ENCODE measurements at regions not wholly inside any gene's neighbourhood (a gene's known extent, or its start where the extent isn't known, plus 50 kb on each side); places are given as distances from the start of the nearest gene placed in this dataset.

DNA sequence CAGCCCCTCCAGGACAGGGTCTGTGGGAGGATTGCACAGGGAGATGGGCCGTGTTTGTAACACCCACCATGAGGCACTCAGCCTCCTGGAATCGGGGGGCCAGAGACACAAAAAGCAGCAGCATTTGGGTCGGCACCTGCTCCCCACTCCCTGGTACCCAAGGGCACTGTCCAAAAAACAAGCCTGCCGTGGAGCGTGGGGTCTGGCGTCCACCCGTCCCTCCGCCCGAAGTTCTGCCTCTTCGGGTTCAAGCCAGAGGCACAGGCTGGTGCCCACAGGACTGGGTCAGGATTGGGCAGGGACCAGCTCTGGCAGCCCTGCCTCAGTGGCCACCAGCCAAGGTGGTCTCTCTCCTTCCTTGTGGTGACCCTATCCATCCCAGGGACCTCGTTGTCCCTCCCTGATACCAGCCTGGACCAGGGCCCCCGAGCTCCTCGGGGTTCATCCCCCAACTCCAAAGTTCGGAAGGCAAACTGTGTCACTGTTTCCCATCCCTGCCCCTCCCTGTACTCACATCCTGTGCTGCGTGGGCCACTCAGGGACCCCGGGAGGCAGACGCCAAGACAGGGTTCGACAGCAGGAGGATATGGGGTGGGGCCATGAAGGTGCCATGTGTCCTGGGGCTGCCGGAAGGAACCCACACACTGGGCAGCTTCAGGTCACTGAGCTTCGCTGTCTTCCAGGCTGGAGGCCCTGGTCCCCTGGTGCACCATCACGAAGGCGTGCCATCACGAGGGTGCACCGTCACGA is 126.0 kb upstream of the HDAC4 start:
- WGBS: 89% methylated on average over 15 of the region's 25 CpGs
- TF ChIP-seq EP300 (IDR thresholded peaks at IDR 0.05) (no peak), POLR2A (IDR thresholded peaks at IDR 0.05) (no peak), POLR2AphosphoS5 (IDR thresholded peaks at IDR 0.05) (no peak)
- TF ChIP-seq, protein P1, sequence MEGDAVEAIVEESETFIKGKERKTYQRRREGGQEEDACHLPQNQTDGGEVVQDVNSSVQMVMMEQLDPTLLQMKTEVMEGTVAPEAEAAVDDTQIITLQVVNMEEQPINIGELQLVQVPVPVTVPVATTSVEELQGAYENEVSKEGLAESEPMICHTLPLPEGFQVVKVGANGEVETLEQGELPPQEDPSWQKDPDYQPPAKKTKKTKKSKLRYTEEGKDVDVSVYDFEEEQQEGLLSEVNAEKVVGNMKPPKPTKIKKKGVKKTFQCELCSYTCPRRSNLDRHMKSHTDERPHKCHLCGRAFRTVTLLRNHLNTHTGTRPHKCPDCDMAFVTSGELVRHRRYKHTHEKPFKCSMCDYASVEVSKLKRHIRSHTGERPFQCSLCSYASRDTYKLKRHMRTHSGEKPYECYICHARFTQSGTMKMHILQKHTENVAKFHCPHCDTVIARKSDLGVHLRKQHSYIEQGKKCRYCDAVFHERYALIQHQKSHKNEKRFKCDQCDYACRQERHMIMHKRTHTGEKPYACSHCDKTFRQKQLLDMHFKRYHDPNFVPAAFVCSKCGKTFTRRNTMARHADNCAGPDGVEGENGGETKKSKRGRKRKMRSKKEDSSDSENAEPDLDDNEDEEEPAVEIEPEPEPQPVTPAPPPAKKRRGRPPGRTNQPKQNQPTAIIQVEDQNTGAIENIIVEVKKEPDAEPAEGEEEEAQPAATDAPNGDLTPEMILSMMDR (IDR thresholded peaks at IDR 0.05): no peak

GRCh38 chr2:239526038-239526437 is 125.2 kb upstream of the HDAC4 start:
- Histone ChIP-seq H3K27ac (no peak overlapping the region), H3K9me3 (no peaks in the 10 kb centered on the region), H3K4me3 (no peak overlapping the region), H3K4me1 (peaks cover 5% of the 10 kb centered on the region), H3K27me3 (no peaks in the 10 kb centered on the region), H3K36me3 (no peaks in the 10 kb centered on the region)
- no peak for DNase-seq (ENCODE audit: low spot score in 2 of 2)
- WGBS: 76% methylated on average over 8 of the region's 8 CpGs
- TF ChIP-seq POLR2A (IDR thresholded peaks at IDR 0.05) (no peak), POLR2AphosphoS5 (IDR thresholded peaks at IDR 0.05) (no peak), EP300 (IDR thresholded peaks at IDR 0.05) (no peak)
- TF ChIP-seq, protein P1 (IDR thresholded peaks at IDR 0.05): no peak

More for the DNA sequence above, 126.0 kb upstream of the HDAC4 start:
- DNase-seq (ENCODE audit: low spot score in 2 of 2): no peak
- H3K4me1 ChIP-seq: peaks cover 5% of the 10 kb centered on the region
- peaks cover 3% of the 10 kb centered on the region for H3K27me3 ChIP-seq
- H3K36me3 ChIP-seq: no peaks in the 10 kb centered on the region
- no peak overlapping the region for H3K4me3 ChIP-seq
- H3K9me3 ChIP-seq: no peaks in the 10 kb centered on the region
- no peak overlapping the region for H3K27ac ChIP-seq

DNA sequence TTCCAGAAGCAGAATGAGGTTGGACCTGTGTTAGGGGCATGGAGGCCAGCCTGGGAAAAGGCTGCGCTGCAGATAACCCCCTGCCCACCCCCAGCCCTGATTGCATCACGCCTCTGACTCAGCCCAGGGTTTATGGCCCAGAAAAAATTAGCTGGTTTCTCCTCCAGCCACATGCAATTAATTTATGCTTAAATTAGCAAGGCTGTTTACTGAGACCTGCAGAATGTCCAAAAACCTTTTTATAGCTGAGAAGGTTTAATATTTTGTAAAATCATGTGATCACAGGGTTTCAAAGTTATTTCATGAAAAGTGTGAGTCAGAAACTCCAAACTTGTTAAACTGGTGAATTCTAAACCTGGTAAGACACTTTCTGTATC is 123.1 kb upstream of the HDAC4 start:
- no peaks in the 10 kb centered on the region for H3K36me3 ChIP-seq
- no peak for TF ChIP-seq POLR2A (IDR thresholded peaks at IDR 0.05)
- TF ChIP-seq EP300 (IDR thresholded peaks at IDR 0.05): no peak
- TF ChIP-seq, protein P1 (IDR thresholded peaks at IDR 0.05): no peak
- TF ChIP-seq POLR2AphosphoS5 (IDR thresholded peaks at IDR 0.05): no peak
- H3K4me3 ChIP-seq: no peak overlapping the region
- no peaks in the 10 kb centered on the region for H3K9me3 ChIP-seq
- no peak for DNase-seq (ENCODE audit: low spot score in 2 of 2)
- no peaks in the 10 kb centered on the region for H3K27me3 ChIP-seq
- H3K4me1 ChIP-seq: peaks cover 5% of the 10 kb centered on the region
- WGBS: 34% methylated on average over 2 of the region's 2 CpGs
- H3K27ac ChIP-seq: no peak overlapping the region

DNA sequence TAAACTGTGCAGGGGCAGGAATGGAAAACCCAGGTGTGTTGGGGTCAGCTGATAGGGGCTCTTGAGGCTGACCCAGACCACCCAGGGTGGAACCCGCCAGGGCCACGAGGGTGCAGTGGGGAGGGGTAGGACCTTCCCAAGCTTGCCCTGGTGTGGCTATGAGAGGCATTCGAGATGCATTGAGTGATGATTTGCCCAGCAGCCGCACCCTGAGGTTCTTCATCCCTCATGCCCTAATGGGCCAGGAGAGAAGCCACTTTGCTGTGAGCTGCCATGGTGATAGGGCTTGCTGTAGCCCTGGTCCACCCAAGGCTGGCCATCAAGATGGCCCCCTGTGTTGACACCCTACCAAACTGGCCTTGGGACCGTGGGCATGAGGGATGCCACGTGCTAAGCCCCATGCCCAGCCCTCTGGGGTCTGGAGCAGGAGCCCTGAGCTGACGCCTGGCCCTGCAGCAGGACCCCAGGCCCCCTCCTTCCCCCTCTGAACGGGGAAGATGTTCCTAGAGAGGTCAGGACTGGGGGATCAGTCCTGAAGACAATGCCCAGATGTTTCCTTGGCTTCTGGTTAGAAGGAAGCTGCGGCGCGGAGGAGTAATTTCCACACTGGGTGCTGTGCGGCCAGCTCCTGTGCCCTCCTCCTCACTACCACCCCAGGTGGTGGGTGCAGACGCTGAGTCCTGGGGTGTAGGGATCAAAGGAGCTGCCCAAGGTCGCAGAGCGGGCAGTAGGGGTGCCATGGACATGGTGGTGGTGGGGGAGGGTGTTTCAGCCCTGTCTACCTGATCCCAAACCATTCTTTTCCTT is 122.5 kb upstream of the HDAC4 start:
- Histone ChIP-seq H3K4me1 (peaks cover 5% of the 10 kb centered on the region), H3K4me3 (no peak overlapping the region), H3K27ac (no peak overlapping the region), H3K36me3 (no peaks in the 10 kb centered on the region), H3K27me3 (no peaks in the 10 kb centered on the region), H3K9me3 (no peaks in the 10 kb centered on the region)
- TF ChIP-seq, protein P1 (IDR thresholded peaks at IDR 0.05): no peak
- TF ChIP-seq POLR2A (IDR thresholded peaks at IDR 0.05) (no peak), POLR2AphosphoS5 (IDR thresholded peaks at IDR 0.05) (no peak), EP300 (IDR thresholded peaks at IDR 0.05) (no peak)
- WGBS: 50% methylated on average over 2 of the region's 15 CpGs
- DNase-seq (ENCODE audit: low spot score in 2 of 2): no peak

- Histone ChIP-seq H3K27ac (no peak overlapping the region), H3K27me3 (no peaks in the 10 kb centered on the region), H3K9me3 (no peaks in the 10 kb centered on the region), H3K4me1 (peaks cover 5% of the 10 kb centered on the region), H3K4me3 (no peak overlapping the region), H3K36me3 (no peaks in the 10 kb centered on the region)
- WGBS: 95% methylated on average over 5 of the region's 12 CpGs
- DNase-seq (ENCODE audit: low spot score in 2 of 2): no peak
- TF ChIP-seq POLR2AphosphoS5 (IDR thresholded peaks at IDR 0.05): no peak
- no peak for TF ChIP-seq EP300 (IDR thresholded peaks at IDR 0.05)
- TF ChIP-seq POLR2A (IDR thresholded peaks at IDR 0.05): no peak
- TF ChIP-seq, protein P1 (IDR thresholded peaks at IDR 0.05): no peak
These were observed 121.9 kb upstream of the HDAC4 start for GRCh38 chr2:239522740-239523119.

Data from suprapubic skin (tissue), 4 donors.